Kidney epithelial cell (primary cell): ENCODE measurements at regions not wholly inside any gene's neighbourhood (a gene's known extent, or its start where the extent isn't known, plus 50 kb on each side); places are given as distances from the start of the nearest gene placed in this dataset.

Source experiments
- DNase-seq: peaks from one replicate; pipeline ENCODE4 v3.0.0-alpha.2; 2010; ENCODE audit warnings: low read depth
- H3K27me3 ChIP-seq: 2 replicates; pipeline ENCODE4 v1.6.0; 2011; ENCODE audit warnings: low read length; ENCODE audit not compliant: control insufficient read depth, insufficient read depth
- H3K36me3 ChIP-seq: 2 replicates; pipeline ENCODE4 v1.5.1; 2011; ENCODE audit warnings: low read length; ENCODE audit not compliant: control insufficient read depth, insufficient read depth
- H3K4me3 ChIP-seq: 2 replicates; pipeline ENCODE4 v1.5.1; 2011; ENCODE audit warnings: low read depth, mild to moderate bottlenecking, control low read depth, low read length
- TF ChIP-seq, protein P1 (sequence below): IDR thresholded peaks from 2 replicates; pipeline ENCODE4 v1.5.1; 2011; ENCODE audit warnings: mild to moderate bottlenecking, moderate library complexity, low read length, control low read depth, inconsistent platforms; ENCODE audit not compliant: insufficient read depth, poor library complexity, severe bottlenecking

DNA sequence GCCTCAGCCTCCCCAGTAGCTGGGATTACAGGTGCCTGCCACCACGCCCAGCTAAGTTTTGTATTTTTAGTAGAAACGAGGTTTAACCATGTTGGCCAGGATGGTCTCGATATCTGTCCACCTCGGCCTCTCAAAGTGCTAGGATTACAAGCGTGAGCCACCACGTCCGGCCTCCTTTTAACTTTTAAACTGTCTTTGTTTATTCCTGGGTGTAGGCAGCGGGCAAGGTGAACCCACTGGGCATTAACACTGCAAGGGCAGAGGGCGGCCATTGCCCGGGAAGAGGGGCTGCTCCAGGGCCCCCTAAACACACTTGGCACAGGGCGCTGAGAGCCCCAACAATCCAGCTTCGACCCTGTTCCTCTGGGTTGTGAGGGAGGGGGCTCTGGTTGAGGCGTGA, 693.6 kb downstream of the BRD1 start:
- H3K36me3 ChIP-seq = no peaks in the 10 kb centered on the region
- TF ChIP-seq, protein P1, sequence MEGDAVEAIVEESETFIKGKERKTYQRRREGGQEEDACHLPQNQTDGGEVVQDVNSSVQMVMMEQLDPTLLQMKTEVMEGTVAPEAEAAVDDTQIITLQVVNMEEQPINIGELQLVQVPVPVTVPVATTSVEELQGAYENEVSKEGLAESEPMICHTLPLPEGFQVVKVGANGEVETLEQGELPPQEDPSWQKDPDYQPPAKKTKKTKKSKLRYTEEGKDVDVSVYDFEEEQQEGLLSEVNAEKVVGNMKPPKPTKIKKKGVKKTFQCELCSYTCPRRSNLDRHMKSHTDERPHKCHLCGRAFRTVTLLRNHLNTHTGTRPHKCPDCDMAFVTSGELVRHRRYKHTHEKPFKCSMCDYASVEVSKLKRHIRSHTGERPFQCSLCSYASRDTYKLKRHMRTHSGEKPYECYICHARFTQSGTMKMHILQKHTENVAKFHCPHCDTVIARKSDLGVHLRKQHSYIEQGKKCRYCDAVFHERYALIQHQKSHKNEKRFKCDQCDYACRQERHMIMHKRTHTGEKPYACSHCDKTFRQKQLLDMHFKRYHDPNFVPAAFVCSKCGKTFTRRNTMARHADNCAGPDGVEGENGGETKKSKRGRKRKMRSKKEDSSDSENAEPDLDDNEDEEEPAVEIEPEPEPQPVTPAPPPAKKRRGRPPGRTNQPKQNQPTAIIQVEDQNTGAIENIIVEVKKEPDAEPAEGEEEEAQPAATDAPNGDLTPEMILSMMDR = no peak
- DNase-seq = no peak
- no peaks in the 10 kb centered on the region for H3K27me3 ChIP-seq
- H3K4me3 ChIP-seq = no peak overlapping the region

DNA sequence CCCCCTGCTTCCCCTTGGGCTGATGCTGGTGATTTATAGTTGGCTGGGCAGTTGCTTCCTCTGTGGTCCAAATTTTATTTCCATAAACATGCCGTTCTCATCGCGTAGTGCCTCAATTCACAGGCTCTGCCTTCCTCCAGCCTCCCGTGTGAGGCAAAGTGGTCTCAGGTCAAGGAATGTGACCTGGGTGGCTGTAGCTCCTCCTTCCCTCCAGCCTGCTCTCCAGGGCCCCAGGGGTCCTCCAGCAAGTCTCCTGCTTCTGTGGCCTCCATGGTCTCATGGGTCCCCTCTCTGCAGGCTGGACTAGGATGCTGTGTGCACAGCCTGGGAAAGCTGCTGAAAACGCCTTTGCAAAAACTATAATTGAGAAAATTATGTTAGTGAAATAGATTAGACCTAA, 694.1 kb downstream of the BRD1 start:
- Histone ChIP-seq H3K27me3 (no peaks in the 10 kb centered on the region), H3K4me3 (no peak overlapping the region), H3K36me3 (no peaks in the 10 kb centered on the region)
- TF ChIP-seq, protein P1 = no peak
- DNase-seq = no peak

DNA sequence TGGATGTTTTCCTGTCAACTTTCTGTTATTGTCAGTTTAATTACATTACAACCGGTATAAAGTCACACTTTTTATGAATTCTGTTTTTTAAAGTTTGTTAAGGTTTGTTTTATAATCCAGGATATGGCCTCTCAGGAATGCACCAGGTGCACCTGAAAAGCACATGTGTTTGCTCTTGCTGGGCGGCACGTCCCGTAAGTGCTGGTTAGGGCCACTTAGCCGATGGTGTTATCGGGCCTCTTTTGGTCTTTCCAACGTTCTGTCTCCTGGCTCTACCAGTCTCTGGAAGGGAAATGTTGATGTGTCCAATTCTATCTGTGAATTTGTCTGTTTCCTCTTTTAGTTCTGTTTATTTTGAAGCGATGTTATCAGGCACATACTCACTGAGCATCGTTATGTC, 695.7 kb downstream of the BRD1 start:
- no peaks in the 10 kb centered on the region for H3K36me3 ChIP-seq
- no peak overlapping the region for H3K4me3 ChIP-seq
- TF ChIP-seq, protein P1 = no peak
- no peak for DNase-seq
- H3K27me3 ChIP-seq = no peaks in the 10 kb centered on the region

DNA sequence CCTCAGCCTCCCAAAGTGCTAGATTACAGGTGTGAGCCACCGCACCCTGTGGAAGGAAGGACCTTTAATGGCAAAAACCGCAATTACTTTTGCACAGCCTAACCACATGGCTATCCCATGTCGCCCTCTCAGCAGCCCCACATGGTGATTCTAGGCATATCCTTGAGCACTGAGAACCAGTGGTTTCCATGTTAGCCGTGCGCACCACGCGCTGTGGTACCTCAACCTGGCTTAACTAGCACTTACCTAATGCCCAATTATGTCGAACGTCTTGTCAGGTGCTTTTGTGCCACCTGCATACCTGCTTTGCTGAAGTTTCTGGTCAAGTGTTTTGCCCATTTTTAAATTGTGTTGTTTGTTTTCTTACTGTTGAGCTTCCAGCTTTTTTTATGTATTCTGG, 697.9 kb downstream of the BRD1 start:
- TF ChIP-seq, protein P1 = no peak
- no peak overlapping the region for H3K4me3 ChIP-seq
- H3K36me3 ChIP-seq = no peaks in the 10 kb centered on the region
- DNase-seq = no peak
- no peaks in the 10 kb centered on the region for H3K27me3 ChIP-seq

DNA sequence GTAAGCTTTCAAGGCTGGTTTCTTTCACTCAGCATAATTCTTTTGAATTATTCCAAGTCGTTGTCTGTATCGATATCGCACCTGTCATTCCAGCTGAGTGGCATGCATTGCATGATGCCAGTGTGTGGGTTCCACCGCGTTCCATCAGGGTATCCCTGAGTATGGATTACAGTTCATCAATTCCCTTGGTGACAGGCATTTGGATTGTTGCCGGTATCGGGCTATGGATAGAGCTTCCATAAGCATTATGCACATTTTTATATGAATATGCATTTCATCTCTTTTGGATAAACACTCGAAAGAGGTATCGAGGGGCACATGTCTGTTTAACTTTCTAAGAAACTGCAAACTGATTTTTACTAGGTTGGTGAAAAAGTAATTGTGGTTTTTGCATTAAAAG, 698.8 kb downstream of the BRD1 start:
- no peak overlapping the region for H3K4me3 ChIP-seq
- TF ChIP-seq, protein P1 = no peak
- no peaks in the 10 kb centered on the region for H3K36me3 ChIP-seq
- no peak for DNase-seq
- no peaks in the 10 kb centered on the region for H3K27me3 ChIP-seq

DNA sequence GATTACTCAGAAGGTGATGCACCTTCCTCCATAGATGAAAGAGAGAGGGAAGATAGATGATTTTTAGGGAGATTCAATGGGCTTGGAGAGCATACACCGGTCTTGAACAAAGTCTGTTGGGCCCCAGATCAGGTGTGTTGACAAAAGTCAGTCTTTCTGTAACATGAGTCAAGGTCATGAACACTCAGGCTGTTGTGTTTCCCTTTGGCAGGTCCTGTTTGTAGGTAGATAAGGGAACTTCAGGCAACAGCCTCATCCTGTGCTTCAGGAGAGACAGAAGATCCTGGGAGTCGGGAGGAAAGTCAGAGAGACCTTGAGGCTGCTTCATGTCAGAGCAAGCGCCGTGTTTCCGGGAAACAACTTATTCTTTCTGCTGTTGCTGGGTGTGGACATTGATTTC, 703.1 kb downstream of the BRD1 start:
- TF ChIP-seq, protein P1 = no peak
- no peak overlapping the region for H3K4me3 ChIP-seq
- no peaks in the 10 kb centered on the region for H3K27me3 ChIP-seq
- no peaks in the 10 kb centered on the region for H3K36me3 ChIP-seq
- DNase-seq = no peak
